Naive thymus-derived CD8-positive, alpha-beta T cell (primary cell): ENCODE measurements at regions not wholly inside any gene's neighbourhood (a gene's known extent, or its start where the extent isn't known, plus 50 kb on each side); places are given as distances from the start of the nearest gene placed in this dataset.
"Not testable (repeated sequence)": the region's sequence is repeated elsewhere in the genome, so short reads cannot be mapped to it uniquely, and the experiment has no call there.

Source experiments
- ATAC-seq, 2 donors: fragments of 150-1000 bp; cut with Tn5 transposase in 1 of 2; sonication (Bioruptor Pico), chemical (Tn5 transposase) in 1 of 2; 1 replicate in 1 of 2; 2 replicates in 1 of 2; pipeline ENCODE4 v1.10.0; 2021; ENCODE audit warnings: mild to moderate bottlenecking in 2 of 2, moderate library complexity in 2 of 2
- POLR2A ChIA-PET: fragments of 350-600 bp; sonication (Branson Sonifier 250); formaldehyde crosslinking; loops from one replicate; lab custom pipeline; 2021; ENCODE audit warnings: antibody characterized with exemption; lab: Charles Lee
- DNase-seq, 10 donors: peaks; one replicate each; pipeline versions ENCODE4 v3.0.0 to v3.0.0-alpha.2; 2020 to 2022
- H3K27ac Mint-ChIP-seq, 10 donors: one replicate each; pipeline ENCODE4 v1.8.0; 2020 to 2022; ENCODE audit warnings: mild to moderate bottlenecking in 10 of 10, mixed read lengths in 10 of 10, moderate library complexity in 4 of 10, inconsistent platforms in 1 of 10
- H3K27me3 Mint-ChIP-seq, 5 donors: one replicate each; pipeline ENCODE4 v1.8.0; 2021 to 2022; ENCODE audit warnings: mixed read lengths in 5 of 5
- H3K36me3 Mint-ChIP-seq, 3 donors: one replicate each; pipeline ENCODE4 v1.8.0; 2020 to 2022; ENCODE audit warnings: mixed read lengths in 3 of 3, mild to moderate bottlenecking in 2 of 3, inconsistent platforms in 1 of 3
- H3K4me1 Mint-ChIP-seq, 4 donors: one replicate each; pipeline ENCODE4 v1.8.0; 2021 to 2022; ENCODE audit warnings: mixed read lengths in 4 of 4
- H3K4me3 Mint-ChIP-seq, 10 donors: one replicate each; pipeline ENCODE4 v1.8.0; 2020 to 2022; ENCODE audit warnings: mild to moderate bottlenecking in 10 of 10, mixed read lengths in 10 of 10, moderate library complexity in 6 of 10, inconsistent platforms in 1 of 10
- H3K9me3 Mint-ChIP-seq, 9 donors: one replicate each; pipeline ENCODE4 v1.8.0; 2020 to 2022; ENCODE audit warnings: mixed read lengths in 9 of 9, mild to moderate bottlenecking in 3 of 9, inconsistent platforms in 1 of 9, moderate library complexity in 1 of 9

- no peak for DNase-seq
- peaks cover 0 to 1% (median 0%) of the 10 kb centered on the region in 4 donors for H3K4me1 Mint-ChIP-seq
- H3K9me3 Mint-ChIP-seq, result peaks cover 0 to 6% (median 4%) of the 10 kb centered on the region in 9 donors
- no peaks in the 10 kb centered on the region for H3K36me3 Mint-ChIP-seq
- H3K4me3 Mint-ChIP-seq, result no peak overlapping the region
- H3K27ac Mint-ChIP-seq, result no peak overlapping the region
- peaks cover 10 to 33% (median 18%) of the 10 kb centered on the region in 5 donors for H3K27me3 Mint-ChIP-seq
- POLR2A ChIA-PET, result interaction anchor here (0.6 kb wide), 1 partner anchor 349 kb away, joined by 3 read pairs; no protein-coding TSS in a partner anchor
- no peak for ATAC-seq
These were observed 77.5 kb downstream of the ZNF648 start for GRCh38 chr1:181984006-181984405.

GRCh38 chr1:181981821-181982220 lies 79.7 kb downstream of the ZNF648 start:
- ATAC-seq (no peak), DNase-seq (no peak)
- peak overlapping the region in 1 of 10 donors; percentile 23 for H3K27ac Mint-ChIP-seq
- peaks cover 0 to 26% (median 13%) of the 10 kb centered on the region in 9 donors for H3K9me3 Mint-ChIP-seq
- peaks cover 0 to under 1% (median 0%) of the 10 kb centered on the region in 4 donors for H3K4me1 Mint-ChIP-seq
- POLR2A ChIA-PET, result no interaction called here
- H3K4me3 Mint-ChIP-seq, result no peak overlapping the region
- H3K27me3 Mint-ChIP-seq, result peaks cover 15 to 46% (median 22%) of the 10 kb centered on the region in 5 donors
- peaks cover 0 to 14% (median 0%) of the 10 kb centered on the region in 3 donors for H3K36me3 Mint-ChIP-seq

- Mint-ChIP-seq H3K4me3 (no peak overlapping the region), H3K27ac (no peak overlapping the region), H3K36me3 (peaks cover 0 to 23% (median 0%) of the 10 kb centered on the region in 3 donors), H3K27me3 (peaks cover 17 to 64% (median 22%) of the 10 kb centered on the region in 5 donors), H3K9me3 (peaks cover 0 to 31% (median 14%) of the 10 kb centered on the region in 9 donors), H3K4me1 (no peaks in the 10 kb centered on the region)
- DNase-seq, result no peak
- ATAC-seq, result no peak
- POLR2A ChIA-PET, result no interaction called here
These were observed 89.3 kb downstream of the ZNF648 start for GRCh38 chr1:181972256-181972655.

GRCh38 chr1:181971424-181971823 lies 90.1 kb downstream of the ZNF648 start:
- peaks cover 15 to 62% (median 22%) of the 10 kb centered on the region in 5 donors for H3K27me3 Mint-ChIP-seq
- no peak overlapping the region for H3K27ac Mint-ChIP-seq
- DNase-seq, result no peak
- peaks cover 0 to 24% (median 12%) of the 10 kb centered on the region in 9 donors for H3K9me3 Mint-ChIP-seq
- no peak overlapping the region for H3K4me3 Mint-ChIP-seq
- no peak for ATAC-seq
- no peaks in the 10 kb centered on the region for H3K4me1 Mint-ChIP-seq
- POLR2A ChIA-PET, result no interaction called here
- peaks cover 0 to 17% (median 0%) of the 10 kb centered on the region in 3 donors for H3K36me3 Mint-ChIP-seq

GRCh38 chr1:181969902-181970301 lies 91.6 kb downstream of the ZNF648 start:
- no peak for ATAC-seq
- Mint-ChIP-seq H3K36me3 (peaks cover 0 to 10% (median 0%) of the 10 kb centered on the region in 3 donors), H3K27me3 (peaks cover 9 to 48% (median 16%) of the 10 kb centered on the region in 5 donors), H3K4me3 (no peak overlapping the region), H3K9me3 (peaks cover 0 to 12% (median 0%) of the 10 kb centered on the region in 9 donors), H3K27ac (no peak overlapping the region), H3K4me1 (no peaks in the 10 kb centered on the region)
- POLR2A ChIA-PET, result interaction anchor here (0.5 kb wide), 1 partner anchor 309 kb away, joined by 5 read pairs; no protein-coding TSS in a partner anchor
- DNase-seq, result no peak

GRCh38 chr1:181954696-181955095 lies 106.8 kb downstream of the ZNF648 start:
- H3K4me3 Mint-ChIP-seq, DNase-seq, H3K27ac Mint-ChIP-seq, H3K27me3 Mint-ChIP-seq, H3K4me1 Mint-ChIP-seq, POLR2A ChIA-PET, ATAC-seq: not testable (repeated sequence)
- Mint-ChIP-seq H3K9me3 (peaks cover 10 to 48% (median 25%) of the 10 kb centered on the region in 9 donors), H3K36me3 (peaks cover 0 to 20% (median 8%) of the 10 kb centered on the region in 3 donors)

- Mint-ChIP-seq H3K9me3 (peaks cover 7 to 43% (median 22%) of the 10 kb centered on the region in 9 donors), H3K36me3 (peaks cover 0 to 20% (median 8%) of the 10 kb centered on the region in 3 donors)
- H3K4me3 Mint-ChIP-seq, DNase-seq, H3K4me1 Mint-ChIP-seq, POLR2A ChIA-PET, H3K27me3 Mint-ChIP-seq, ATAC-seq, H3K27ac Mint-ChIP-seq: not testable (repeated sequence)
These were observed 107.3 kb downstream of the ZNF648 start for GRCh38 chr1:181954178-181954577.

- Mint-ChIP-seq H3K4me3 (no peak overlapping the region), H3K27me3 (peaks cover 0 to 3% (median 0%) of the 10 kb centered on the region in 5 donors), H3K9me3 (peaks cover under 1 to 37% (median 17%) of the 10 kb centered on the region in 9 donors), H3K27ac (no peak overlapping the region), H3K4me1 (peaks cover 0 to 2% (median 0%) of the 10 kb centered on the region in 4 donors), H3K36me3 (peaks cover 0 to 20% (median 6%) of the 10 kb centered on the region in 3 donors)
- POLR2A ChIA-PET, result no interaction called here
- ATAC-seq, result no peak
- no peak for DNase-seq
These were observed 107.9 kb downstream of the ZNF648 start for GRCh38 chr1:181953596-181953995.

- peaks cover 0 to 2% (median 0%) of the 10 kb centered on the region in 4 donors for H3K4me1 Mint-ChIP-seq
- ATAC-seq (no peak), DNase-seq (no peak)
- peaks cover 0 to 27% (median 10%) of the 10 kb centered on the region in 9 donors for H3K9me3 Mint-ChIP-seq
- peaks cover 0 to 8% (median 0%) of the 10 kb centered on the region in 5 donors for H3K27me3 Mint-ChIP-seq
- no peak overlapping the region for H3K4me3 Mint-ChIP-seq
- no peak overlapping the region for H3K27ac Mint-ChIP-seq
- POLR2A ChIA-PET, result no interaction called here
- H3K36me3 Mint-ChIP-seq, result peaks cover 0 to 12% (median 1%) of the 10 kb centered on the region in 3 donors
These were observed 110.3 kb downstream of the ZNF648 start for GRCh38 chr1:181951213-181951612.

GRCh38 chr1:181949500-181949899 lies 112.0 kb downstream of the ZNF648 start:
- Mint-ChIP-seq H3K27me3 (peaks cover 6 to 18% (median 13%) of the 10 kb centered on the region in 5 donors), H3K9me3 (peaks cover 0 to 31% (median 6%) of the 10 kb centered on the region in 9 donors), H3K27ac (no peak overlapping the region), H3K4me3 (no peak overlapping the region), H3K36me3 (peaks cover 0 to 4% (median 1%) of the 10 kb centered on the region in 3 donors), H3K4me1 (peaks cover 0 to 2% (median 0%) of the 10 kb centered on the region in 4 donors)
- POLR2A ChIA-PET, result no interaction called here
- DNase-seq (no peak), ATAC-seq (no peak)

- H3K9me3 Mint-ChIP-seq, result peaks cover 0 to 37% (median 8%) of the 10 kb centered on the region in 9 donors
- no peak overlapping the region for H3K27ac Mint-ChIP-seq
- peaks cover 0 to 14% (median 3%) of the 10 kb centered on the region in 3 donors for H3K36me3 Mint-ChIP-seq
- POLR2A ChIA-PET, result no interaction called here
- peaks cover 0 to 2% (median 0%) of the 10 kb centered on the region in 4 donors for H3K4me1 Mint-ChIP-seq
- ATAC-seq (no peak), DNase-seq (no peak)
- peaks cover 14 to 27% (median 20%) of the 10 kb centered on the region in 5 donors for H3K27me3 Mint-ChIP-seq
- no peak overlapping the region for H3K4me3 Mint-ChIP-seq
These were observed 113.1 kb downstream of the ZNF648 start for GRCh38 chr1:181948372-181948771.

- Mint-ChIP-seq H3K27me3 (peaks cover 17 to 34% (median 22%) of the 10 kb centered on the region in 5 donors), H3K4me1 (peaks cover 0 to 2% (median 0%) of the 10 kb centered on the region in 4 donors), H3K9me3 (peaks cover 0 to 37% (median 9%) of the 10 kb centered on the region in 9 donors), H3K36me3 (peaks cover 0 to 17% (median 3%) of the 10 kb centered on the region in 3 donors), H3K4me3 (no peak overlapping the region), H3K27ac (no peak overlapping the region)
- ATAC-seq (no peak), DNase-seq (no peak)
- POLR2A ChIA-PET, result no interaction called here
These were observed 114.1 kb downstream of the ZNF648 start for GRCh38 chr1:181947441-181947840.

GRCh38 chr1:181936768-181937581 lies 124.5 kb downstream of the ZNF648 start:
- peaks cover 0 to 3% (median 0%) of the 10 kb centered on the region in 4 donors for H3K4me1 Mint-ChIP-seq
- ATAC-seq (peak; percentile 60 to 85), DNase-seq (peak in 6 of 10 donors; percentile 11 to 44 (median 28))
- peak overlapping the region in 1 of 10 donors; percentile 37 for H3K4me3 Mint-ChIP-seq
- no peak overlapping the region for H3K27ac Mint-ChIP-seq
- POLR2A ChIA-PET, result no interaction called here
- H3K27me3 Mint-ChIP-seq, result peaks cover 0 to 2% (median 0%) of the 10 kb centered on the region in 5 donors
- no peaks in the 10 kb centered on the region for H3K36me3 Mint-ChIP-seq
- no peaks in the 10 kb centered on the region for H3K9me3 Mint-ChIP-seq
